Adrenal gland (tissue), 5 donors: ENCODE measurements at regions not wholly inside any gene's neighbourhood (a gene's known extent, or its start where the extent isn't known, plus 50 kb on each side); places are given as distances from the start of the nearest gene placed in this dataset.

Source experiments
- CTCF ChIP-seq, 6 experiments: fragments of 450-650 bp in 4 of 6; fragments of 200-600 bp in 2 of 6; sonication (generic) in 1 of 6; IDR thresholded peaks; 1 replicate in 5 of 6; 2 replicates in 1 of 6; pipeline versions ENCODE4 v1.5.1 to v1.8.0; 2016 to 2021; ENCODE audit warnings: antibody characterized with exemption in 6 of 6, mild to moderate bottlenecking in 2 of 6, moderate library complexity in 1 of 6
- POLR2A ChIP-seq, 2 donors: fragments of 450-650 bp; IDR thresholded peaks; one replicate each; pipeline ENCODE4 v1.6.1; 2017; ENCODE audit warnings: antibody characterized with exemption in 2 of 2, mild to moderate bottlenecking in 2 of 2, moderate library complexity in 1 of 2
- donor health status: DM: no; HTN: no; CAD: no.

GRCh38 chr14:75365116-75365515 lies 62.7 kb upstream of the JDP2 start:
- no peak for TF ChIP-seq CTCF (IDR thresholded peaks at IDR 0.05)
- TF ChIP-seq POLR2A (IDR thresholded peaks at IDR 0.05): no peak
